PC-9 (cell line): ENCODE measurements at regions not wholly inside any gene's neighbourhood (a gene's known extent, or its start where the extent isn't known, plus 50 kb on each side); places are given as distances from the start of the nearest gene placed in this dataset.

Source experiments
- CTCF ChIP-seq: fragments of 200-600 bp; sonication (generic); conservative IDR thresholded peaks from 2 replicates; pipeline ENCODE4 v1.6.1; 2017; ENCODE audit warnings: mixed run types, antibody characterized with exemption, mild to moderate bottlenecking, moderate library complexity
- EZH2 ChIP-seq: fragments of 200-600 bp; sonication (generic); IDR thresholded peaks from 2 replicates; pipeline ENCODE4 v1.8.0; 2017; ENCODE audit warnings: antibody characterized with exemption, low read depth

DNA sequence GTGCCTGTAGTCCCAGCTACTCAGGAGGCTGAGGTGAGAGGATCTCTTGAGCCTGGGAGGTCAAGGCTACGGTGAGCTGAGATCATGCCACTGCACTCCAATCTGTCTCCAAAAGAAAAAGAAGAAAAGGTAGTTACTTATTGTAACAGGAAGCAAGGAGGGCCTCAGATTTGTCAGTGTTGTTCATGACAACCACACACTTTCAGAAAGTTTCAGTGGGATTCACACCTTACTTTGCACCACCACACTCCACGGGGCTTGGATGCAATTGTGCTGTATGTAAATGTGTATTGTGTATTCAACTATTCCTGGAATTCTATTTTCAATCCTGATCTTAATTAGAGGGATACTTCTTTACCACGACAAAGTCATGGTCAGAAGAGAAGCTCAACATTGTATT lies 142.6 kb downstream of the ELOVL4 start:
- no peak for TF ChIP-seq CTCF
- no peak for TF ChIP-seq EZH2
